Hepatocyte (in vitro differentiated cells): ENCODE measurements at regions not wholly inside any gene's neighbourhood (a gene's known extent, or its start where the extent isn't known, plus 50 kb on each side); places are given as distances from the start of the nearest gene placed in this dataset.

ENCODE experiments used
- DNase-seq: peaks from one replicate; pipeline ENCODE4 v3.0.0-alpha.2; 2016; ENCODE audit warnings: low spot score
- H2AFZ ChIP-seq: fragments of 200-600 bp; sonication (generic); 2 replicates; pipeline ENCODE4 v1.6.0; 2016; ENCODE audit warnings: antibody characterized with exemption, mild to moderate bottlenecking
- H3K27ac ChIP-seq: fragments of 200-600 bp; sonication (generic); 2 replicates; pipeline ENCODE4 v1.5.1; 2016; ENCODE audit warnings: mild to moderate bottlenecking
- H3K27me3 ChIP-seq: fragments of 200-600 bp; sonication (generic); 2 replicates; pipeline ENCODE4 v1.6.1; 2016
- H3K36me3 ChIP-seq: fragments of 200-600 bp; sonication (generic); replicated peaks from 2 replicates; pipeline ENCODE4 v1.5.1; 2016; ENCODE audit warnings: low read depth; ENCODE audit not compliant: insufficient read depth
- H3K4me1 ChIP-seq: fragments of 200-600 bp; sonication (generic); 2 replicates; pipeline ENCODE4 v1.5.1; 2016; ENCODE audit warnings: mild to moderate bottlenecking, moderate library complexity; ENCODE audit not compliant: insufficient read depth
- H3K4me2 ChIP-seq: fragments of 200-600 bp; sonication (generic); 2 replicates; pipeline ENCODE4 v1.6.0; 2016
- H3K4me3 ChIP-seq: fragments of 200-600 bp; sonication (generic); 2 replicates; pipeline ENCODE4 v1.5.1; 2016; ENCODE audit warnings: mild to moderate bottlenecking
- H3K79me2 ChIP-seq: fragments of 200-600 bp; sonication (generic); 2 replicates; pipeline ENCODE4 v1.6.0; 2017; ENCODE audit warnings: mild to moderate bottlenecking
- H3K9me2 ChIP-seq: fragments of 200-600 bp; sonication (generic); replicated peaks from 2 replicates; pipeline ENCODE4 v1.6.0; 2017; ENCODE audit warnings: mild to moderate bottlenecking; ENCODE audit not compliant: insufficient read depth
- H3K9me3 ChIP-seq: fragments of 200-600 bp; sonication (generic); 2 replicates; pipeline ENCODE4 v1.5.1; 2016; ENCODE audit warnings: low read depth, mild to moderate bottlenecking
- H4K20me1 ChIP-seq: fragments of 200-600 bp; sonication (generic); 2 replicates; pipeline ENCODE4 v1.6.0; 2016; ENCODE audit warnings: mild to moderate bottlenecking; ENCODE audit not compliant: insufficient read depth, poor library complexity, severe bottlenecking
- EZH2 ChIP-seq: fragments of 200-600 bp; sonication (generic); IDR thresholded peaks from 2 replicates; pipeline ENCODE4 v1.6.1; 2016; ENCODE audit warnings: antibody characterized with exemption, mild to moderate bottlenecking, borderline replicate concordance
- EZH2phosphoT487 ChIP-seq: fragments of 200-600 bp; sonication (generic); IDR thresholded peaks from one replicate; pipeline ENCODE4 v1.6.1; 2018; ENCODE audit warnings: antibody characterized with exemption, mild to moderate bottlenecking, low read depth, moderate library complexity; ENCODE audit not compliant: unreplicated experiment, severe bottlenecking
- WGBS: methylation state at CpG from one replicate; pipeline ENCODE4 v1.1.6; 2016; ENCODE audit warnings: low lambda C conversion rate; ENCODE audit errors: missing lambda C conversion rate; 5-methylcytosine and 5-hydroxymethylcytosine counted together
- TF ChIP-seq, protein P1 (sequence below): fragments of 200-600 bp; sonication (generic); IDR thresholded peaks from 2 replicates; pipeline ENCODE4 v1.5.1; 2016; ENCODE audit warnings: antibody characterized with exemption, mild to moderate bottlenecking; ENCODE audit not compliant: poor library complexity

GRCh38 chr18:38792731-38793130 is 1227.1 kb upstream of the CELF4 start:
- TF ChIP-seq EZH2 (no peak), EZH2phosphoT487 (no peak)
- TF ChIP-seq, protein P1, sequence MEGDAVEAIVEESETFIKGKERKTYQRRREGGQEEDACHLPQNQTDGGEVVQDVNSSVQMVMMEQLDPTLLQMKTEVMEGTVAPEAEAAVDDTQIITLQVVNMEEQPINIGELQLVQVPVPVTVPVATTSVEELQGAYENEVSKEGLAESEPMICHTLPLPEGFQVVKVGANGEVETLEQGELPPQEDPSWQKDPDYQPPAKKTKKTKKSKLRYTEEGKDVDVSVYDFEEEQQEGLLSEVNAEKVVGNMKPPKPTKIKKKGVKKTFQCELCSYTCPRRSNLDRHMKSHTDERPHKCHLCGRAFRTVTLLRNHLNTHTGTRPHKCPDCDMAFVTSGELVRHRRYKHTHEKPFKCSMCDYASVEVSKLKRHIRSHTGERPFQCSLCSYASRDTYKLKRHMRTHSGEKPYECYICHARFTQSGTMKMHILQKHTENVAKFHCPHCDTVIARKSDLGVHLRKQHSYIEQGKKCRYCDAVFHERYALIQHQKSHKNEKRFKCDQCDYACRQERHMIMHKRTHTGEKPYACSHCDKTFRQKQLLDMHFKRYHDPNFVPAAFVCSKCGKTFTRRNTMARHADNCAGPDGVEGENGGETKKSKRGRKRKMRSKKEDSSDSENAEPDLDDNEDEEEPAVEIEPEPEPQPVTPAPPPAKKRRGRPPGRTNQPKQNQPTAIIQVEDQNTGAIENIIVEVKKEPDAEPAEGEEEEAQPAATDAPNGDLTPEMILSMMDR: no peak
- no peak overlapping the region for H3K4me2 ChIP-seq
- H3K4me1 ChIP-seq: no peaks in the 10 kb centered on the region
- H3K4me3 ChIP-seq: no peak overlapping the region
- H3K27me3 ChIP-seq: no peaks in the 10 kb centered on the region
- no peaks in the 10 kb centered on the region for H3K9me3 ChIP-seq
- WGBS: 90% methylated on average over 6 of the region's 6 CpGs
- no peaks in the 10 kb centered on the region for H3K36me3 ChIP-seq
- no peak overlapping the region for H3K27ac ChIP-seq
- H3K9me2 ChIP-seq: no peaks in the 10 kb centered on the region
- no peaks in the 10 kb centered on the region for H4K20me1 ChIP-seq
- DNase-seq: no peak
- no peaks in the 10 kb centered on the region for H3K79me2 ChIP-seq
- no peak overlapping the region for H2AFZ ChIP-seq

- Histone ChIP-seq H3K9me3 (no peaks in the 10 kb centered on the region), H3K9me2 (no peaks in the 10 kb centered on the region), H3K4me2 (no peak overlapping the region), H3K4me3 (no peak overlapping the region), H3K79me2 (no peaks in the 10 kb centered on the region), H3K27me3 (no peaks in the 10 kb centered on the region), H3K27ac (no peak overlapping the region), H3K4me1 (no peaks in the 10 kb centered on the region), H2AFZ (no peak overlapping the region), H3K36me3 (no peaks in the 10 kb centered on the region), H4K20me1 (no peaks in the 10 kb centered on the region)
- DNase-seq: no peak
- WGBS: 81% methylated on average over 1 of the region's 1 CpG
- TF ChIP-seq EZH2: no peak
- TF ChIP-seq, protein P1: no peak
- TF ChIP-seq EZH2phosphoT487: no peak
These were observed 1225.2 kb upstream of the CELF4 start for GRCh38 chr18:38790786-38791185.

DNA sequence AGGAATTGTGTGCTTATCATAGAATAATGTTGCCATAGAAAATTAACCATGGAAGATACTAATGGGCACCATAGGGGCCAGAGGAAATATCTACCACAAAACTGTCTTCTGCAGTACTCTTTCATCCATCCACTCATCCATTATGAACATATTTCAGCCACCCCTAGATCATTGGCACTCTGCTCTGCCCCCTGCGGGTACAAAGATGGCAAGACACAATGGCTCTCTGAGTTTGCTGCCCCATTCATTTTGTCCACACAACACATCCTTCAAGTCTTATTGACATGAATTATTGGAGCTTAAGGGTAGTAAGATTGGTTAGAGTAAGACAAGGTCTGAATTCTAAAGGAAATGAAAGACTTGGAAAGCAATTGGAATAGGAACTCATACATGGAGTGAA is 1224.7 kb upstream of the CELF4 start:
- H3K36me3 ChIP-seq: no peaks in the 10 kb centered on the region
- H3K9me2 ChIP-seq: no peaks in the 10 kb centered on the region
- no peak for DNase-seq
- no peak overlapping the region for H3K4me2 ChIP-seq
- WGBS: 62% methylated on average over 1 of the region's 1 CpG
- H3K27ac ChIP-seq: no peak overlapping the region
- H3K27me3 ChIP-seq: no peaks in the 10 kb centered on the region
- no peak for TF ChIP-seq EZH2phosphoT487
- TF ChIP-seq, protein P1: no peak
- no peak for TF ChIP-seq EZH2
- H3K9me3 ChIP-seq: no peaks in the 10 kb centered on the region
- H3K4me3 ChIP-seq: no peak overlapping the region
- H2AFZ ChIP-seq: no peak overlapping the region
- H4K20me1 ChIP-seq: no peaks in the 10 kb centered on the region
- no peaks in the 10 kb centered on the region for H3K79me2 ChIP-seq
- H3K4me1 ChIP-seq: no peaks in the 10 kb centered on the region

- TF ChIP-seq EZH2phosphoT487 (no peak), EZH2 (no peak)
- TF ChIP-seq, protein P1: no peak
- no peak for DNase-seq
- Histone ChIP-seq H3K36me3 (no peaks in the 10 kb centered on the region), H4K20me1 (no peaks in the 10 kb centered on the region), H3K4me1 (no peaks in the 10 kb centered on the region), H3K27ac (no peak overlapping the region), H3K79me2 (no peaks in the 10 kb centered on the region), H2AFZ (no peak overlapping the region), H3K9me3 (no peaks in the 10 kb centered on the region), H3K4me3 (no peak overlapping the region), H3K27me3 (no peaks in the 10 kb centered on the region), H3K9me2 (no peaks in the 10 kb centered on the region), H3K4me2 (no peak overlapping the region)
- WGBS: 57% methylated on average over 1 of the region's 1 CpG
These were observed 1223.5 kb upstream of the CELF4 start for GRCh38 chr18:38789141-38789540.
